Adrenal gland (tissue), 9 donors: ENCODE measurements at regions not wholly inside any gene's neighbourhood (a gene's known extent, or its start where the extent isn't known, plus 50 kb on each side); places are given as distances from the start of the nearest gene placed in this dataset.

ENCODE experiments used
- DNase-seq, 7 donors: peaks; one replicate each; pipeline ENCODE4 v3.0.0-alpha.2; 2019 to 2020
- H3K27ac ChIP-seq, 5 donors: fragments of 200-600 bp; sonication (generic) in 4 of 5; 1 replicate in 3 of 5; 2 replicates in 2 of 5; pipeline versions ENCODE4 v1.5.1 to v1.8.0; 2016 to 2020; ENCODE audit warnings: mild to moderate bottlenecking in 1 of 5
- H3K27me3 ChIP-seq: fragments of 200-600 bp; 2 replicates; pipeline ENCODE4 v1.8.0; 2021
- H3K36me3 ChIP-seq, 2 donors: fragments of 200-600 bp; replicated peaks in 1 of 2; 1 replicate in 1 of 2; 2 replicates in 1 of 2; pipeline versions ENCODE4 v1.5.1 to v1.8.0; 2018 to 2022
- H3K4me1 ChIP-seq, 2 donors: fragments of 200-600 bp; replicated peaks in 1 of 2; 1 replicate in 1 of 2; 2 replicates in 1 of 2; pipeline versions ENCODE4 v1.5.1 to v1.8.0; 2018 to 2021
- H3K4me3 ChIP-seq, 4 donors: fragments of 200-600 bp; sonication (generic) in 3 of 4; one replicate each; pipeline ENCODE4 v1.5.1; 2016 to 2018
- H3K9me3 ChIP-seq, 3 donors: fragments of 200-600 bp; sonication (generic) in 1 of 3; replicated peaks in 1 of 3; 1 replicate in 2 of 3; 2 replicates in 1 of 3; pipeline versions ENCODE4 v1.5.1 to v1.8.0; 2016 to 2021
- CTCF ChIP-seq, 6 experiments: fragments of 450-650 bp in 4 of 6; fragments of 200-600 bp in 2 of 6; sonication (generic) in 1 of 6; IDR thresholded peaks; 1 replicate in 5 of 6; 2 replicates in 1 of 6; pipeline versions ENCODE4 v1.5.1 to v1.8.0; 2016 to 2021; ENCODE audit warnings: antibody characterized with exemption in 6 of 6, mild to moderate bottlenecking in 2 of 6, moderate library complexity in 1 of 6
- POLR2A ChIP-seq, 2 donors: fragments of 450-650 bp; IDR thresholded peaks; one replicate each; pipeline ENCODE4 v1.6.1; 2017; ENCODE audit warnings: antibody characterized with exemption in 2 of 2, mild to moderate bottlenecking in 2 of 2, moderate library complexity in 1 of 2
- WGBS, 4 donors: extraction: QIAGEN DNeasy Blood & Tissue Kit in 2 of 4; methylation state at CpG; one replicate each; pipeline versions ENCODE4 v1.1.5 to v1.1.7; 2013 to 2017; 5-methylcytosine and 5-hydroxymethylcytosine counted together
- intact Hi-C, 2 donors: fragments of 100-400 bp; cut with DNase I; formaldehyde crosslinking; loops; one replicate each; pipeline versions ENCODE4 v1.14.1 to v1.15.0; 2022 to 2023
- donor health status: healthy with polysubstance abuse.
- donor health status: Bipolar disorder and iron deficiency.
- donor health status: DM: yes; HTN: yes; CAD: no.
- donor health status: DM: no; HTN: no; CAD: no.
- donor health status: DM: no; HTN: no; CAD: no.

- no peaks in the 10 kb centered on the region for H3K36me3 ChIP-seq
- WGBS, 4 donors, result 89 to 96% (median 95%) methylated on average over 4 of the region's 4 CpGs
- H3K4me3 ChIP-seq, result no peak overlapping the region
- intact Hi-C loops, result no loop called here
- H3K4me1 ChIP-seq, result no peaks in the 10 kb centered on the region
- no peak for DNase-seq
- H3K27me3 ChIP-seq, result no peaks in the 10 kb centered on the region
- TF ChIP-seq POLR2A (IDR thresholded peaks at IDR 0.05) (no peak), CTCF (IDR thresholded peaks at IDR 0.05) (no peak)
- H3K27ac ChIP-seq, result no peak overlapping the region
- no peaks in the 10 kb centered on the region for H3K9me3 ChIP-seq
These were observed 687.9 kb upstream of the RGMB start for GRCh38 chr5:98085593-98085992.

- no peak overlapping the region for H3K4me3 ChIP-seq
- H3K27ac ChIP-seq, result no peak overlapping the region
- no peaks in the 10 kb centered on the region for H3K4me1 ChIP-seq
- H3K36me3 ChIP-seq, result no peaks in the 10 kb centered on the region
- no peaks in the 10 kb centered on the region for H3K9me3 ChIP-seq
- no peak for TF ChIP-seq CTCF (IDR thresholded peaks at IDR 0.05)
- no peak for DNase-seq
- intact Hi-C loops, result no loop called here
- WGBS, 4 donors, result 48 to 88% (median 76%) methylated on average over 3 of the region's 3 CpGs
- H3K27me3 ChIP-seq, result no peaks in the 10 kb centered on the region
These were observed 678.4 kb upstream of the RGMB start for GRCh38 chr5:98095072-98095471.

- DNase-seq, result no peak
- Histone ChIP-seq H3K4me1 (no peaks in the 10 kb centered on the region), H3K4me3 (no peak overlapping the region), H3K9me3 (no peaks in the 10 kb centered on the region), H3K27ac (no peak overlapping the region), H3K27me3 (no peaks in the 10 kb centered on the region), H3K36me3 (no peaks in the 10 kb centered on the region)
- intact Hi-C loops, result no loop called here
- WGBS, 4 donors, result 72 to 76% (median 73%) methylated on average over 1 of the region's 1 CpG
- no peak for TF ChIP-seq CTCF (IDR thresholded peaks at IDR 0.05)
- no peak for TF ChIP-seq POLR2A (IDR thresholded peaks at IDR 0.05)
These were observed 677.3 kb upstream of the RGMB start for GRCh38 chr5:98096155-98096554.

- H3K9me3 ChIP-seq, result no peaks in the 10 kb centered on the region
- no peak overlapping the region for H3K4me3 ChIP-seq
- 63 to 73% (median 67%) methylated on average over 3 of the region's 3 CpGs for WGBS, 4 donors
- H3K4me1 ChIP-seq, result no peaks in the 10 kb centered on the region
- H3K27ac ChIP-seq, result no peak overlapping the region
- TF ChIP-seq CTCF (IDR thresholded peaks at IDR 0.05) (no peak), POLR2A (IDR thresholded peaks at IDR 0.05) (no peak)
- intact Hi-C loops, result no loop called here
- H3K27me3 ChIP-seq, result no peaks in the 10 kb centered on the region
- H3K36me3 ChIP-seq, result no peaks in the 10 kb centered on the region
- DNase-seq, result no peak
These were observed 673.9 kb upstream of the RGMB start for GRCh38 chr5:98099448-98100105.
